GM12878 (cell line): ENCODE measurements at regions not wholly inside any gene's neighbourhood (a gene's known extent, or its start where the extent isn't known, plus 50 kb on each side); places are given as distances from the start of the nearest gene placed in this dataset.

Source experiments
- ATAC-seq: fragments of 200-7000 bp; cut with Tn5 transposase; 3 replicates; pipeline ENCODE4 v1.9.1; 2020; ENCODE audit warnings: mild to moderate bottlenecking, moderate library complexity
- BruUV-seq: library from RNA; stranded (reverse); fragments of 400-500 nt; replicated peaks from 2 replicates; lab custom pipeline; 2021; lab: Mats Ljungman, UMichigan
- CTCF ChIA-PET: fragments of 300-600 bp; sonication (Branson Sonifier 250); formaldehyde crosslinking; extraction: SDS; loops from one replicate; lab custom pipeline; 2021; ENCODE audit warnings: inconsistent platforms; lab: Yijun Ruan, JAX
- POLR2A ChIA-PET: fragments of 350-600 bp; formaldehyde crosslinking; extraction: SDS; loops from one replicate; lab custom pipeline; 2021; ENCODE audit warnings: inconsistent platforms; lab: Charles Lee
- RAD21 ChIA-PET: fragments of 300-600 bp; sonication (Branson Sonifier 250); formaldehyde crosslinking; loops from one replicate; lab custom pipeline; 2023; ENCODE audit warnings: antibody characterized with exemption; ENCODE audit not compliant: unreplicated experiment; lab: Charles Lee
- SMC1A ChIA-PET: fragments of 300-600 bp; sonication (Branson Sonifier 250); formaldehyde crosslinking; loops from one replicate; lab custom pipeline; 2023; ENCODE audit not compliant: unreplicated experiment, uncharacterized antibody; lab: Charles Lee
- DNase-seq: peaks from one replicate; pipeline ENCODE4 v3.0.0-alpha.2; 2011; ENCODE audit warnings: low read depth, low spot score
- FAIRE-seq: peaks from 3 replicates; lab custom pipeline; 2011; peaks lifted over from hg19 to GRCh38; lab: Jason Lieb, UNC
- H2AFZ ChIP-seq: 2 replicates; pipeline ENCODE4 v1.6.0; 2011; ENCODE audit warnings: low read depth, low read length, control low read depth; ENCODE audit not compliant: control insufficient read depth
- H3K27ac ChIP-seq: 2 replicates; pipeline ENCODE4 v1.5.1; 2011; ENCODE audit warnings: control low read depth; ENCODE audit not compliant: control insufficient read depth, insufficient read depth
- H3K27me3 ChIP-seq, 2 experiments: replicated peaks in 1 of 2; 2 replicates each; pipeline versions ENCODE4 v1.6.0 to v1.6.1; 2011; ENCODE audit warnings: low read length in 1 of 2; ENCODE audit not compliant: control insufficient read depth in 2 of 2, insufficient read depth in 2 of 2
- H3K36me3 ChIP-seq, 2 experiments: 2 replicates each; pipeline ENCODE4 v1.5.1; 2011; ENCODE audit warnings: low read length in 1 of 2; ENCODE audit not compliant: control insufficient read depth in 2 of 2, insufficient read depth in 2 of 2
- H3K4me1 ChIP-seq: 2 replicates; pipeline ENCODE4 v1.6.1; 2011; ENCODE audit warnings: mild to moderate bottlenecking, low read length, moderate library complexity, mixed read lengths; ENCODE audit not compliant: control insufficient read depth, insufficient read depth
- H3K4me2 ChIP-seq: 2 replicates; pipeline ENCODE4 v1.6.0; 2011; ENCODE audit warnings: control low read depth; ENCODE audit not compliant: control insufficient read depth, insufficient read depth
- H3K4me3 ChIP-seq: fragments of 200-600 bp; sonication (generic); 2 replicates; pipeline ENCODE4 v1.5.1; 2016
- H3K79me2 ChIP-seq: 2 replicates; pipeline ENCODE4 v1.6.0; 2011; ENCODE audit warnings: low read length; ENCODE audit not compliant: control insufficient read depth, insufficient read depth
- H3K9ac ChIP-seq: 2 replicates; pipeline ENCODE4 v1.8.0; 2011; ENCODE audit warnings: low read length, control low read depth, mixed read lengths; ENCODE audit not compliant: control insufficient read depth, insufficient read depth
- H3K9me3 ChIP-seq: replicated peaks from 3 replicates; pipeline ENCODE4 v1.5.1; 2011; ENCODE audit warnings: mild to moderate bottlenecking, low read length; ENCODE audit not compliant: control insufficient read depth, insufficient read depth
- H4K20me1 ChIP-seq: 2 replicates; pipeline ENCODE4 v1.6.0; 2011; ENCODE audit not compliant: control insufficient read depth, insufficient read depth
- CUX1 ChIP-seq: IDR thresholded peaks from 2 replicates; pipeline ENCODE4 v1.6.1; 2012; ENCODE audit warnings: improper control_type of control experiment, low read depth, low read length; ENCODE audit not compliant: insufficient replicate concordance
- ESRRA ChIP-seq: IDR thresholded peaks from 2 replicates; pipeline ENCODE4 v1.6.1; 2012; ENCODE audit warnings: mild to moderate bottlenecking, low read length, improper control_type of control experiment
- MXI1 ChIP-seq: fragments of 150-350 bp; IDR thresholded peaks from 2 replicates; pipeline ENCODE4 v1.6.1; 2011; ENCODE audit warnings: low read depth, mild to moderate bottlenecking, inconsistent platforms, low read length, improper control_type of control experiment
- TCF7 ChIP-seq: IDR thresholded peaks from 2 replicates; pipeline ENCODE4 v1.6.1; 2014; ENCODE audit warnings: antibody characterized with exemption, borderline replicate concordance
- ZNF622 ChIP-seq: fragments of 450-650 bp; IDR thresholded peaks from 2 replicates; pipeline ENCODE4 v1.6.1; 2017; ENCODE audit warnings: mild to moderate bottlenecking, inconsistent platforms
- WGBS: methylation state at CpG from one replicate; pipeline ENCODE4 v1.1.6; 2016; ENCODE audit warnings: low lambda C conversion rate; ENCODE audit not compliant: insufficient replicate concordance, insufficient coverage; ENCODE audit errors: missing lambda C conversion rate; 5-methylcytosine and 5-hydroxymethylcytosine counted together
- in situ Hi-C: fragments of 300-500 bp; cut with MboI; formaldehyde crosslinking; loops from 9 replicates; pipeline ENCODE4 v1.14.3; 2018; ENCODE audit warnings: mixed read lengths
- intact Hi-C: fragments of 100-400 bp; cut with micrococcal nuclease; formaldehyde crosslinking; loops from one replicate; pipeline ENCODE4 v1.14.2; 2022; ENCODE audit not compliant: unreplicated experiment
- TF ChIP-seq, protein P1 (sequence below): fragments of 450-650 bp; IDR thresholded peaks from 2 replicates; pipeline ENCODE4 v1.6.1; 2017; ENCODE audit warnings: mild to moderate bottlenecking, low read depth, inconsistent platforms; ENCODE audit not compliant: poor library complexity, severe bottlenecking
- TF ChIP-seq, protein P2 (sequence below): fragments of 450-650 bp; IDR thresholded peaks from 2 replicates; pipeline ENCODE4 v1.6.1; 2017; ENCODE audit warnings: mild to moderate bottlenecking, moderate library complexity

DNA sequence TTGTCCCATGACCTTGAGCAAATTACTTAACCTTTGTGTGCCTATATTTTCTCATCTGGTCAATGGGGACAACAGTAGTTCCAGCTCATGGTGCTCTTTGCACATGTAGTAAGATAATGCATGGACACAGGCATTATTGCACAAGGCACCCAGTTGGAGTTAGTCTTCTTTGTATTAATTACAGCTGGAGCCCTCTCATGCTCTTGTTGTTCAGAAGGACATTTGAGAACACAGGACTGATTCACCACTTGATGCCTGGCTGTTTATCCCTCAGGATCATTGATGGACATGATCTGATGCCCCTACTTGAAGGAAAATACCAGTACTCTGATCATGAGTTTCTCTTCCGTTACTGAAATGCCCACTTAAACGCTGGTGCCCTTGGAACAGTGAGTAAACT, 1068.6 kb downstream of the NLGN4Y start (continued):
- TF ChIP-seq CUX1 (no peak), ZNF622 (no peak)
- TF ChIP-seq, protein P1, sequence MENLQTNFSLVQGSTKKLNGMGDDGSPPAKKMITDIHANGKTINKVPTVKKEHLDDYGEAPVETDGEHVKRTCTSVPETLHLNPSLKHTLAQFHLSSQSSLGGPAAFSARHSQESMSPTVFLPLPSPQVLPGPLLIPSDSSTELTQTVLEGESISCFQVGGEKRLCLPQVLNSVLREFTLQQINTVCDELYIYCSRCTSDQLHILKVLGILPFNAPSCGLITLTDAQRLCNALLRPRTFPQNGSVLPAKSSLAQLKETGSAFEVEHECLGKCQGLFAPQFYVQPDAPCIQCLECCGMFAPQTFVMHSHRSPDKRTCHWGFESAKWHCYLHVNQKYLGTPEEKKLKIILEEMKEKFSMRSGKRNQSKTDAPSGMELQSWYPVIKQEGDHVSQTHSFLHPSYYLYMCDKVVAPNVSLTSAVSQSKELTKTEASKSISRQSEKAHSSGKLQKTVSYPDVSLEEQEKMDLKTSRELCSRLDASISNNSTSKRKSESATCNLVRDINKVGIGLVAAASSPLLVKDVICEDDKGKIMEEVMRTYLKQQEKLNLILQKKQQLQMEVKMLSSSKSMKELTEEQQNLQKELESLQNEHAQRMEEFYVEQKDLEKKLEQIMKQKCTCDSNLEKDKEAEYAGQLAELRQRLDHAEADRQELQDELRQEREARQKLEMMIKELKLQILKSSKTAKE = no peak
- TF ChIP-seq, all 136 proteins: peak for 0

DNA sequence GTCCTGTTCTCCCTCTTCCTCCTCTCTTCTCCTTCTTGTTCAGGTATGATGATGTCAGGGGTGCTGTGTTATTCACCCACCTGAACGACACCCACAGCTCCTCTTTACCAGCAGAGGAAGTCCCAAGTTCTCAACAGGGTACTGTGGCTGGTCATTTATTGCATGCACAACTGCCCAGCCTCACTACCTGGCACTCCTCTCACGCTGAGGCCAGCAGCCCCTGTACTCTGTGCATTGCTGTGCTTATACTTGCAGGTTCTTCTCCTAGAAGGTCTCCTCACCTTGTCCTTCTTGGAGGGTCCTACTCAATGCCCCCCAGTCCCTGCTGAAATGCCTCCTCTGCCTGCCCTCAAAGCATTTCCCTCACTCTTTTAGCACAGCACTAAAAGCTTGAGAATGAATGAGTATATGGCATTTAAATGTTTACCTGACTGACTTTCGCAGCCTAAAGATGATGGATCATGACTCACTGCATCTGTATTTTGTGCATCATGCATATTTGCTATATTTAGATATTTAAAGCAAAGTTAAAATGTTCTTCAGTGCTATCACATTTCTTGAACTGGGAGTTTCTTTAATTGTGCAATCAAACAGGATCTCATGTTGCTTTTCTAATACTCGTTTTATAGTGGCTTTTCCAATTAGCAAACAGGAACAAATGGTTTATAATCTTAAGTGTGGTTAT, 1069.3 kb downstream of the NLGN4Y start:
- Histone ChIP-seq H3K79me2 (no peaks in the 10 kb centered on the region), H3K36me3 (no peaks in the 10 kb centered on the region), H2AFZ (no peak overlapping the region), H4K20me1 (no peaks in the 10 kb centered on the region), H3K27me3 (no peaks in the 10 kb centered on the region), H3K27ac (no peak overlapping the region), H3K9me3 (no peaks in the 10 kb centered on the region), H3K4me3 (no peak overlapping the region), H3K9ac (no peak overlapping the region), H3K4me2 (no peak overlapping the region), H3K4me1 (no peaks in the 10 kb centered on the region)
- POLR2A ChIA-PET = no interaction called here
- no CpG with 5 or more reads among the region's 4 CpGs for WGBS
- SMC1A ChIA-PET = no interaction called here
- RAD21 ChIA-PET = no interaction called here
- no TSS peak for BruUV-seq
- DNase-seq (no peak), ATAC-seq (no peak), FAIRE-seq (no peak)
- in situ Hi-C loops = no loop called here
- intact Hi-C loops = no loop called here
- CTCF ChIA-PET = no interaction called here
- TF ChIP-seq ESRRA (no peak), MXI1 (no peak), TCF7 (no peak)
- TF ChIP-seq, protein P2, sequence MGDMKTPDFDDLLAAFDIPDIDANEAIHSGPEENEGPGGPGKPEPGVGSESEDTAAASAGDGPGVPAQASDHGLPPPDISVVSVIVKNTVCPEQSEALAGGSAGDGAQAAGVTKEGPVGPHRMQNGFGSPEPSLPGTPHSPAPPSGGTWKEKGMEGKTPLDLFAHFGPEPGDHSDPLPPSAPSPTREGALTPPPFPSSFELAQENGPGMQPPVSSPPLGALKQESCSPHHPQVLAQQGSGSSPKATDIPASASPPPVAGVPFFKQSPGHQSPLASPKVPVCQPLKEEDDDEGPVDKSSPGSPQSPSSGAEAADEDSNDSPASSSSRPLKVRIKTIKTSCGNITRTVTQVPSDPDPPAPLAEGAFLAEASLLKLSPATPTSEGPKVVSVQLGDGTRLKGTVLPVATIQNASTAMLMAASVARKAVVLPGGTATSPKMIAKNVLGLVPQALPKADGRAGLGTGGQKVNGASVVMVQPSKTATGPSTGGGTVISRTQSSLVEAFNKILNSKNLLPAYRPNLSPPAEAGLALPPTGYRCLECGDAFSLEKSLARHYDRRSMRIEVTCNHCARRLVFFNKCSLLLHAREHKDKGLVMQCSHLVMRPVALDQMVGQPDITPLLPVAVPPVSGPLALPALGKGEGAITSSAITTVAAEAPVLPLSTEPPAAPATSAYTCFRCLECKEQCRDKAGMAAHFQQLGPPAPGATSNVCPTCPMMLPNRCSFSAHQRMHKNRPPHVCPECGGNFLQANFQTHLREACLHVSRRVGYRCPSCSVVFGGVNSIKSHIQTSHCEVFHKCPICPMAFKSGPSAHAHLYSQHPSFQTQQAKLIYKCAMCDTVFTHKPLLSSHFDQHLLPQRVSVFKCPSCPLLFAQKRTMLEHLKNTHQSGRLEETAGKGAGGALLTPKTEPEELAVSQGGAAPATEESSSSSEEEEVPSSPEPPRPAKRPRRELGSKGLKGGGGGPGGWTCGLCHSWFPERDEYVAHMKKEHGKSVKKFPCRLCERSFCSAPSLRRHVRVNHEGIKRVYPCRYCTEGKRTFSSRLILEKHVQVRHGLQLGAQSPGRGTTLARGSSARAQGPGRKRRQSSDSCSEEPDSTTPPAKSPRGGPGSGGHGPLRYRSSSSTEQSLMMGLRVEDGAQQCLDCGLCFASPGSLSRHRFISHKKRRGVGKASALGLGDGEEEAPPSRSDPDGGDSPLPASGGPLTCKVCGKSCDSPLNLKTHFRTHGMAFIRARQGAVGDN = no peak
